HFFc6 (cell line): ENCODE measurements at regions not wholly inside any gene's neighbourhood (a gene's known extent, or its start where the extent isn't known, plus 50 kb on each side); places are given as distances from the start of the nearest gene placed in this dataset.

Experiments used
- DNase-seq: peaks from one replicate; pipeline ENCODE4 v3.0.0-alpha.2; 2018
- H3K27ac Mint-ChIP-seq: 2 replicates; pipeline ENCODE4 v1.8.0; 2020; ENCODE audit warnings: mild to moderate bottlenecking, mixed read lengths
- H3K27me3 Mint-ChIP-seq: 2 replicates; pipeline ENCODE4 v1.8.0; 2021; ENCODE audit warnings: mild to moderate bottlenecking, moderate library complexity, mixed read lengths; ENCODE audit not compliant: insufficient read depth
- H3K36me3 Mint-ChIP-seq: 2 replicates; pipeline ENCODE4 v1.8.0; 2021; ENCODE audit warnings: low read depth, mixed read lengths
- H3K4me1 Mint-ChIP-seq: 2 replicates; pipeline ENCODE4 v1.8.0; 2020; ENCODE audit warnings: low read depth, mixed read lengths
- H3K4me3 Mint-ChIP-seq: 2 replicates; pipeline ENCODE4 v1.8.0; 2020; ENCODE audit warnings: mild to moderate bottlenecking, moderate library complexity, mixed read lengths
- H3K9me3 Mint-ChIP-seq: 2 replicates; pipeline ENCODE4 v1.8.0; 2020; ENCODE audit warnings: mild to moderate bottlenecking, mixed read lengths
- CTCF ChIP-seq: fragments of 200-600 bp; sonication (generic); IDR thresholded peaks from 2 replicates; pipeline ENCODE4 v1.5.0; 2021; ENCODE audit warnings: antibody characterized with exemption, mild to moderate bottlenecking

- H3K27me3 Mint-ChIP-seq = peaks cover 29% of the 10 kb centered on the region
- H3K27ac Mint-ChIP-seq = no peak overlapping the region
- TF ChIP-seq CTCF = no peak
- no peaks in the 10 kb centered on the region for H3K9me3 Mint-ChIP-seq
- no peaks in the 10 kb centered on the region for H3K36me3 Mint-ChIP-seq
- no peak for DNase-seq
- no peak overlapping the region for H3K4me3 Mint-ChIP-seq
- peaks cover 12% of the 10 kb centered on the region; the same call in 1 of the 2 replicates for H3K4me1 Mint-ChIP-seq
These were observed 331.9 kb downstream of the FOXL1 start for GRCh38 chr16:86910161-86910769.

- Mint-ChIP-seq H3K36me3 (no peaks in the 10 kb centered on the region), H3K4me3 (no peak overlapping the region), H3K27me3 (peaks cover 32% of the 10 kb centered on the region), H3K4me1 (peaks cover 17% of the 10 kb centered on the region; the same call in 1 of the 2 replicates), H3K9me3 (no peaks in the 10 kb centered on the region), H3K27ac (no peak overlapping the region)
- no peak for TF ChIP-seq CTCF
- no peak for DNase-seq
These were observed 333.1 kb downstream of the FOXL1 start for GRCh38 chr16:86911437-86911958.

GRCh38 chr16:86913886-86914285 is 335.5 kb downstream of the FOXL1 start:
- H3K9me3 Mint-ChIP-seq = no peaks in the 10 kb centered on the region
- H3K27me3 Mint-ChIP-seq = peaks cover 22% of the 10 kb centered on the region
- no peak for TF ChIP-seq CTCF
- DNase-seq = no peak
- H3K4me3 Mint-ChIP-seq = no peak overlapping the region
- H3K27ac Mint-ChIP-seq = no peak overlapping the region
- no peaks in the 10 kb centered on the region; the same call in 1 of the 2 replicates for H3K36me3 Mint-ChIP-seq
- H3K4me1 Mint-ChIP-seq = peaks cover 21% of the 10 kb centered on the region; the same call in 1 of the 2 replicates

- DNase-seq = no peak
- H3K27me3 Mint-ChIP-seq = peaks cover 27% of the 10 kb centered on the region
- TF ChIP-seq CTCF = no peak
- H3K9me3 Mint-ChIP-seq = peaks cover under 1% of the 10 kb centered on the region; the same call in 1 of the 2 replicates
- no peak overlapping the region for H3K4me3 Mint-ChIP-seq
- H3K27ac Mint-ChIP-seq = no peak overlapping the region
- H3K36me3 Mint-ChIP-seq = peaks cover 4% of the 10 kb centered on the region
- peaks cover 27% of the 10 kb centered on the region; the same call in 1 of the 2 replicates for H3K4me1 Mint-ChIP-seq
These were observed 336.7 kb downstream of the FOXL1 start for GRCh38 chr16:86914876-86915717.

GRCh38 chr16:86917471-86918365 is 339.4 kb downstream of the FOXL1 start:
- TF ChIP-seq CTCF = no peak
- no peak for DNase-seq
- H3K9me3 Mint-ChIP-seq = peaks cover 20% of the 10 kb centered on the region
- no peak overlapping the region for H3K4me3 Mint-ChIP-seq
- H3K36me3 Mint-ChIP-seq = peaks cover 21% of the 10 kb centered on the region
- no peak overlapping the region for H3K27ac Mint-ChIP-seq
- H3K27me3 Mint-ChIP-seq = peaks cover 37% of the 10 kb centered on the region
- peaks cover 22% of the 10 kb centered on the region; the same call in 1 of the 2 replicates for H3K4me1 Mint-ChIP-seq
